Hepatic stellate cell (primary cell): ENCODE measurements at regions not wholly inside any gene's neighbourhood (a gene's known extent, or its start where the extent isn't known, plus 50 kb on each side); places are given as distances from the start of the nearest gene placed in this dataset.
"Not testable (repeated sequence)": the region's sequence is repeated elsewhere in the genome, so short reads cannot be mapped to it uniquely, and the experiment has no call there.

Source experiments
- DNase-seq: peaks from one replicate; pipeline ENCODE4 v3.0.0; 2011; ENCODE audit warnings: low spot score

- DNase-seq = no peak
These were observed 185.9 kb upstream of the G2E3 start for GRCh38 chr14:30373053-30373452.

GRCh38 chr14:30373526-30373925, 185.4 kb upstream of the G2E3 start:
- no peak for DNase-seq

- peak; percentile 30 for DNase-seq
These were observed 183.6 kb upstream of the G2E3 start for GRCh38 chr14:30375296-30375892.

- no peak for DNase-seq
These were observed 177.0 kb upstream of the G2E3 start for GRCh38 chr14:30381861-30382480.

- no peak for DNase-seq
These were observed 173.0 kb upstream of the G2E3 start for GRCh38 chr14:30385925-30386324.

GRCh38 chr14:30387871-30388270, 171.1 kb upstream of the G2E3 start:
- DNase-seq = no peak

GRCh38 chr14:30389134-30389876, 169.7 kb upstream of the G2E3 start:
- no peak for DNase-seq

- DNase-seq = no peak
These were observed 169.0 kb upstream of the G2E3 start for GRCh38 chr14:30389877-30390385.

GRCh38 chr14:30395065-30395464, 163.9 kb upstream of the G2E3 start:
- no peak for DNase-seq

GRCh38 chr14:30402846-30403245, 156.1 kb upstream of the G2E3 start:
- no peak for DNase-seq

GRCh38 chr14:30403791-30404190, 155.2 kb upstream of the G2E3 start:
- no peak for DNase-seq

- DNase-seq = not testable (repeated sequence)
These were observed 149.4 kb upstream of the G2E3 start for GRCh38 chr14:30409508-30410015.

GRCh38 chr14:30410986-30411385, 148.0 kb upstream of the G2E3 start:
- DNase-seq = no peak

- not testable (repeated sequence) for DNase-seq
These were observed 145.8 kb upstream of the G2E3 start for GRCh38 chr14:30413184-30413583.

GRCh38 chr14:30417121-30417520, 141.8 kb upstream of the G2E3 start:
- peak; percentile 2 for DNase-seq

GRCh38 chr14:30417999-30418398, 141.0 kb upstream of the G2E3 start:
- DNase-seq = no peak

GRCh38 chr14:30419037-30419436, 139.9 kb upstream of the G2E3 start:
- no peak for DNase-seq

GRCh38 chr14:30420515-30420914, 138.4 kb upstream of the G2E3 start:
- no peak for DNase-seq

GRCh38 chr14:30426463-30426862, 132.5 kb upstream of the G2E3 start:
- no peak for DNase-seq

- no peak for DNase-seq
These were observed 131.6 kb upstream of the G2E3 start for GRCh38 chr14:30427401-30427800.

- no peak for DNase-seq
These were observed 131.1 kb upstream of the G2E3 start for GRCh38 chr14:30427846-30428245.

GRCh38 chr14:30431552-30431951, 127.4 kb upstream of the G2E3 start:
- DNase-seq = no peak

GRCh38 chr14:30440961-30441360, 118.0 kb upstream of the G2E3 start:
- no peak for DNase-seq
